HG03558 (cell line): ENCODE measurements at regions not wholly inside any gene's neighbourhood (a gene's known extent, or its start where the extent isn't known, plus 50 kb on each side); places are given as distances from the start of the nearest gene placed in this dataset.

Experiments used
- ATAC-seq: cut with Tn5 transposase; IDR thresholded peaks from one replicate; pipeline ENCODE4 v1.9.1; 2021; ENCODE audit warnings: moderate number of reproducible peaks; ENCODE audit not compliant: unreplicated experiment; ENCODE audit errors: extremely low read depth

- ATAC-seq, result no peak
These were observed 68.3 kb upstream of the CHRDL1 start for GRCh38 chrX:110863883-110864282.

- ATAC-seq, result no peak
These were observed 62.9 kb upstream of the CHRDL1 start for GRCh38 chrX:110858565-110858964.

GRCh38 chrX:110853610-110854009, 58.0 kb upstream of the CHRDL1 start:
- ATAC-seq, result no peak

GRCh38 chrX:110852180-110852579, 56.6 kb upstream of the CHRDL1 start:
- ATAC-seq, result no peak

GRCh38 chrX:110851780-110852179, 56.2 kb upstream of the CHRDL1 start:
- no peak for ATAC-seq

GRCh38 chrX:110847334-110847733, 51.7 kb upstream of the CHRDL1 start:
- ATAC-seq, result peak; percentile 72

- no peak for ATAC-seq
These were observed 50.5 kb upstream of the CHRDL1 start for GRCh38 chrX:110846071-110846470.
